Posterior vena cava (tissue), 2 donors: ENCODE measurements at regions not wholly inside any gene's neighbourhood (a gene's known extent, or its start where the extent isn't known, plus 50 kb on each side); places are given as distances from the start of the nearest gene placed in this dataset.

ENCODE experiments used
- DNase-seq: peaks from one replicate; pipeline ENCODE4 v3.0.0-alpha.2; 2020; ENCODE audit warnings: low spot score
- intact Hi-C, 2 donors: fragments of 100-400 bp; cut with DNase I; formaldehyde crosslinking; loops; one replicate each; pipeline versions ENCODE4 v1.14.1 to v1.14.2; 2022 to 2023
- donor health status: DM: yes; HTN: yes; CAD: no.
- donor health status: DM: yes; HTN: yes; CAD: no.

GRCh38 chr6:90868256-90868655 lies 281.4 kb upstream of the MAP3K7 start:
- DNase-seq, result no peak
- intact Hi-C loops, result no loop called here

- DNase-seq, result no peak
- intact Hi-C loops, result no loop called here
Observed at GRCh38 chr6:90865513-90865912, 278.6 kb upstream of the MAP3K7 start.

DNA sequence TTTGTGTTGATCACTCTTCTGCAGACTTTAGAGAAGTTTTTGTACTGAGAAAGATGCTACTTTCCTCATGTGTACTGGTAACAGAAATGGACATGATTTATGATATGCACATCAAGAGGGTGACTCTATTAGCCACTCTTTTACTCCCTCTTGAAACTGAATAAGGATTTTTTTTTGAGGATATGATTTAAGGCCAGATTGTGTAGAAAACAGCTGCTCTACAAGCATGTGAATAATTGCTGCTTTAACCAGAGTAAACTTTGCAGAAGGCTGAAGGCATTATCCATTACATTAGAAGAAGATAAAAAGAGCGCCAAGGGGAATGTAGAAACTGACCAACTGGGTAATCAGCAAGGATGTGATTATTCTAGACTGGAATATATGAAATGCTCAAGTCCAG lies 276.2 kb upstream of the MAP3K7 start:
- intact Hi-C loops, result no loop called here
- DNase-seq, result no peak

DNA sequence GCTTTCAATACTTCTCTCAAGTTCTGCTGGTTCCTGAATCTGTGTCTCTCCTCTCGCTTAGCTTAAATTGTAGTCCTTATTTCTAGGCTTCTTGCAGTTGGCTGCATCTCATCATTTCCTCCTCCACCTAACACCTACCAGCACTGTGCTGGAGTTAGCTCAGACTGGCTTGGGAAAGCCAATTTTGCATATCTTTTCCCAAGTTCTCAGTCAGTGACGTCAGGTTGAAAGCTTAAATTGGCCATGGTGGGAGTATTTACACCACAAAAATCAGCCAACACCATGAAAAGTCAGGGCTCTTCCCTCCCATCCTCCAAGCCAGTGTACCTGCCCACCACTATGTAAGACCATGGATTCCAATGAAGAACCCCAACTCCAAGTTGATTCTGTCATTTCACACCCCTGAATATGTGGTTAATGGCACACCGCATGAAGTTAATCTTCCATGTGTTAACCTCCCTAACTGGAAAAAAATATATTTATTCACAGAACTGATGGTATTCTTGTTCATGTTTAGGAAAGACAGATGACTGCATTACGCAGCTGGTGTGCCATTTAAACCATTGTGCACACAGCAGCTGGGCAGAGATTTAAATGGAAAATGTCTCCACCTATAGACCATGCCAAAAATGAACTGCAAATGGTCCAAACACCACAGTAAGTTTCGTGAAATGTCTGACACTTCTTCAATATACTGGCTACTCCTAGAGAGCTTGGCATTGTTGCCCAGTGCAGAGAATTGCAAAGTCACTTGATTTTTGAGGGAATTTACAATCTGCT lies 274.1 kb upstream of the MAP3K7 start:
- no peak for DNase-seq
- intact Hi-C loops, result no loop called here

GRCh38 chr6:90859612-90860011 lies 272.7 kb upstream of the MAP3K7 start:
- no peak for DNase-seq
- intact Hi-C loops, result no loop called here

- intact Hi-C loops, result no loop called here
- no peak for DNase-seq
Observed at GRCh38 chr6:90859056-90859455, 272.2 kb upstream of the MAP3K7 start.

DNA sequence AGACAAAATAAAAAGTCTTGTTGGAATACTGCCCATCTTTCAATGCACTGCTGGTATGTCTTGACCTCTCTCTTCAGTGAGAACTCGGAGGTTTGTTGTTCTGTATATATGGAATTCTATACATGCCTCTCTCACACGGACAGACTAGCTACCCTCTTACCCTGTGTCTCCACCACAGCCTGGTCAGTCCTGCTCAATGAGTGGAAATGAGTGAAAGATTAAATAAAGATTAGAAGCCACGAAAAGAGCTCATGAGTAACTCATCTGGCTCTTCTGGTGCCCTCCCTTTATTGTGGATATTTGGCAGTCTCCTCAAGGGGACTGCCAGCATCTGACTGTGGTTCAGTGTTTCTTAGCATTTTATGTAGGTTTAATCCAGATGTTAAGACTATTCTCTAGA lies 262.8 kb upstream of the MAP3K7 start:
- intact Hi-C loops, result no loop called here
- no peak for DNase-seq

DNA sequence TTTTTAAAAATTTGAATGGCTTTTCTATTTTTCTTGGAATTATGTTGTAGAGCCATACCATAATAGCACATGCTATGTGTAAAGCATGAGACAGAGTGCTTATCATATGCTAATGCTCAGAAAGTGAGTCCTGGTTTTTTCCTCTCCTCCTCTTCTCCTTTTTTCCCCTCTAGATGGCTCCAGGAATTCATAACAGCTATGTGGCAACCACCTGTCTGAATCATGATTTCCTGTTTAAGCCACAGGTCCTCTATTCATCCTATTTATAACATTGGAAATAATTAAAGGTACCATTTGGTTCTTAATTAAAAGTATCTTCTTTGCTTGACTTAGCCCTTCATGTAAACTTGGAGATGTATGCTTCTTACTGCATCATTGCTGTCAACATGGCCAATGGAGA lies 260.0 kb upstream of the MAP3K7 start:
- no peak for DNase-seq
- intact Hi-C loops, result no loop called here

DNA sequence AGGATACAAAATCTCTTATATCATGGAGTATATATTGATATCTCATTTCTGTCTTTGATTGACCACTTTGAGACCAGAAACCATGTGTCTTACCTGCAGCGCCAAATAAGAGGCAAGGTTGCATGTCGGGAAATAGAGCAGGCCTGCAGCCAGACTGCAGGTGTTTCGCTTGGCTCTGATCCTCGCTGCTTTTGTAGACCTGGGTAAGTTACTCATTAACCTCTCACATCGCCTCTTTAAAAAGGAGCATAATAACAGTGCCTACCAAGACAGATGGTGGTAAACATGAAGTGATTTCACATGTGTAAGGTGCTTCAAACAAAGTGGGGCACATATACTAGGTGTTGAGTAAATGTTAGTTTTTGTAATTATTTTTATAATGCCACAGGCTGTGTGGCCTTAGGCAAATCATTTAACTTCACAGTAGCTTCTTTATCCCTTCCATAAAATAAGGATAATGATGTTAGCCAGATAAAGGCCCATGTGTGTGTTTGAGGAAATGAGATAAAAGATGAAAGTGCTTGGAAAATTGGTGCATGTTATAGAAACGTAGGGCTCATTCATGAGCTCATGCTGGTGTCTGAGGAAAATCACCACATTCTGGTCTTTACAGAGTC lies 248.8 kb upstream of the MAP3K7 start:
- DNase-seq, result no peak
- intact Hi-C loops, result no loop called here

DNA sequence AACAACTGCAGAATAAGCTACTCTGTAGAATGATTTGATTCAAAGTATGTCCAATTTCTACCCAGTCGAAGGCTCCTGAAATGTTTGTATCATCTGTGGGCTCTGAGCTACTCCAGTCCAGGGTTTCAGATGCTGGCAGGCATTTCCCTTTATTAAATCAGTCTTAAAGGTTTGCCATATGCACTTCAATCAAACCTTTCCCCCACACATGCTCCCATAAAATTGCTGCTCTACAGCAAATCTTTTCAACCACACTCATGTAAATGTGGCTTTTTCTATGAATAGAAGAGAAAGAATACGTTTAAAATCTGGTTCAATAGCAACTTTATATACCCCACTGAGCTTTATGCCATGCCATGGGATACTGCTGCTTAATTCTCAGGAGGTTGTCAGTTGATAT lies 242.4 kb upstream of the MAP3K7 start:
- no peak for DNase-seq
- intact Hi-C loops, result no loop called here

DNA sequence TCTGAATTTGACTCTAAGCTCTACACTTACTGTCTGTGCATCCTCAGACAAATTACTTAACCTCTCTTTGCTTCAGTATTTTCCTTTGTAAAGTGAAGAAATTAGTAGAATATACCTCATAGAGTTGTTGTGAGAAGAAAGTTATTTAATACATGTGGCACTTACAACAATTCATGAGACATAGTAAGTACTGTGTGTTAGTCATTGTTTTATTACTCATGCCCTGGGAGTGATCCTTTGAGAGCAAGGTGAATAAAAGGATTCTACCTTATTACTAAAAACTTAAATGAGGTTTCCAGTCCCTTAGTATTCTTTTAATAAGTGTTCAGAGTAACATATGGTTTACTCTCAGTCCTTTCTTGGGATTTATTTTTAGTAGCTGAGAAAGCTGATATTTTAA lies 233.6 kb upstream of the MAP3K7 start:
- intact Hi-C loops, result no loop called here
- DNase-seq, result no peak

GRCh38 chr6:90819483-90819882 lies 232.6 kb upstream of the MAP3K7 start:
- intact Hi-C loops, result no loop called here
- DNase-seq, result no peak

- no peak for DNase-seq
- intact Hi-C loops, result no loop called here
Observed at GRCh38 chr6:90818163-90818562, 231.3 kb upstream of the MAP3K7 start.

GRCh38 chr6:90816764-90817163 lies 229.9 kb upstream of the MAP3K7 start:
- no peak for DNase-seq
- intact Hi-C loops, result no loop called here

- intact Hi-C loops, result no loop called here
- DNase-seq, result no peak
Observed at GRCh38 chr6:90811596-90812226, 224.8 kb upstream of the MAP3K7 start.

- intact Hi-C loops, result no loop called here
- DNase-seq, result no peak
Observed at GRCh38 chr6:90809035-90809434, 222.2 kb upstream of the MAP3K7 start.

GRCh38 chr6:90807791-90808701 lies 221.2 kb upstream of the MAP3K7 start:
- intact Hi-C loops, result no loop called here
- DNase-seq, result no peak

DNA sequence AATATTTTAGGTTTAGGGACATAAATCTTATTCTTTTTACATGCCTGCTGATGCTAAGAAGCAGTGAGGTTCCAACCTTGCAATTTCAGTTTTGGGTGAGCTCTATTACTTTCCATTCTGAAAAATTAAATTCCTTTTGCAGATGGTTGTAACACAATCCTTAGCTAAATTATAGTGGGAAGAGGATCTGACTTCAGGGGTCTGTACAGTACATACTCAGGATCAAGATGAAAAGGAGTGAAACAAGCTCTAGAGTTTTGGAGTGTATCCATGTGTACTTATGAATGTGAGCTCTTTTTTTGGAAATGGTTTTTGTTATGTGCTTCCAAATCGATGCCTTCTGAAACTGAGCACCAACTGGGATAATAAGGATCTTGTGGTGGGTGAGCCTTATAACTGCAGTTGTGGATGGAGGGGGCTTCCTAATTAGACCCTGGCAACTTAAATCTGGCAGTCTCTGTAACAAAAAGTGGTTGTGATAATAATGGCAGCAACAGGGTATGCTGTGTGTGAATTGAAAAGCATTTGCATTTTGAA lies 218.8 kb upstream of the MAP3K7 start:
- DNase-seq, result no peak
- intact Hi-C loops, result no loop called here

DNA sequence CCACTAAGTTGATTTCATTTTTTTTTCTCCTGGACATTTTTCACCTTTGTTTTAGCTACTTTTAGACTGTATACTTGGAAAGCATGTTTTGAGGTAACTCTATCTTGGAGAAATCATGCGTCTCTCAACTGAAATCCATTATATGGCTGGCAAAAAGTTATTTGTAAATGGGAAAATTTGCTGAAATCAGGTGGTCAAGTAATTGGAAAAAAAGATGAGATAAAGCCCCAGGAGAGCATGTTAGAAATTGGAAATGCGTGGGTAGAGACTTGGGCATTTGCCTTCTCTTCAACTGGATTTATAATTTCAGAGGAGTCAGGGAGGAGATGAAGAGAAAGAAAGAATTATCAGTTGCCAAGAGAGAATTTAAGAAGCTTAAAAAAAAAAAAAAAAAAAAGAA lies 217.1 kb upstream of the MAP3K7 start:
- intact Hi-C loops, result no loop called here
- no peak for DNase-seq

GRCh38 chr6:90795078-90795477 lies 208.2 kb upstream of the MAP3K7 start:
- intact Hi-C loops, result no loop called here
- no peak for DNase-seq
